ENCODE measurements at regions not wholly inside any gene's neighbourhood (a gene's known extent, or its start where the extent isn't known, plus 50 kb on each side); places are given as distances from the start of the nearest gene placed in this dataset.
"Not testable (repeated sequence)": the region's sequence is repeated elsewhere in the genome, so short reads cannot be mapped to it uniquely, and the experiment has no call there.

- no peak for TF ChIP-seq CTCF (IDR thresholded peaks at IDR 0.05; ENCODE audit: low read depth, low read length)
- no peak overlapping the region for H3K4me3 ChIP-seq (ENCODE audit: low read depth, low read length)
Measured at GRCh38 chr3:152642658-152643057, 192.3 kb upstream of the P2RY1 start.

DNA sequence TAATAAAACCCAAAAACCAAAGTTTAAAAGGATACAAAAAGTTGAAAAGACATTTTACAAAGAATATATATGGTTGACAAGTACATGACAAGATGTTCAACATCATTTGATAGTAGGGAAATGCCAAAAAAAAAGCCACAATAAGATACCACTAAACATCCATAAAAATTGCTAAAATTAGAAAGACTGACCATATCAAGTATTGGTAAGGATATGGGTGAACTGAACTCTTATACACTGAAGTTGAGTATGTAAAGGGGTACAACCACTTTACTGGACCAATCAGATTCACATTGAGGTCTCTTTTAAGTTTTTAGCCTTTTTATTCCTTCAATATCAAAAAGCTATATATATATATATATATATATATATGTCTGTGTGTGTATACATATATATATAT, 190.5 kb upstream of the P2RY1 start:
- H3K4me3 ChIP-seq (ENCODE audit: low read depth, low read length): no peak overlapping the region
- TF ChIP-seq CTCF (IDR thresholded peaks at IDR 0.05; ENCODE audit: low read depth, low read length): no peak

DNA sequence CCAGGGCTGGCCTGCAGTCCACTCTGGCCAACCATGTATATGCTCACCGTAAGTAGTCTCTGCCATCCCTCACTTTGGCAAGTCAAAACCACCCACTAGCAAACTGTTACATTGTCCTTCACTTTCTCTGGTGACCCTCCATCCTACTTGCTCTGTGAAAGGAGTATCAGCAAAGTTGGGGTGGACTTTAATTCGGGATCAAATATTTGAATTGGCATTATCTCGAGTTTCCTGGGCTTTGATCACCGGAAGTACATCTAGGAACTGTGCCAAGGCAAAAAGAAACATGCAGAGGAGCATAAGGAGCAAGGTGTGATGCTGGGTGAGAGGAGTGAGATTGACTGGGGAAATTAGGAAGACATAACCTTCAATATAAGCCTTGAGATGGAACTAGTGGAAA, 188.9 kb upstream of the P2RY1 start:
- no peak overlapping the region for H3K4me3 ChIP-seq (ENCODE audit: low read depth, low read length)
- no peak for TF ChIP-seq CTCF (IDR thresholded peaks at IDR 0.05; ENCODE audit: low read depth, low read length)

DNA sequence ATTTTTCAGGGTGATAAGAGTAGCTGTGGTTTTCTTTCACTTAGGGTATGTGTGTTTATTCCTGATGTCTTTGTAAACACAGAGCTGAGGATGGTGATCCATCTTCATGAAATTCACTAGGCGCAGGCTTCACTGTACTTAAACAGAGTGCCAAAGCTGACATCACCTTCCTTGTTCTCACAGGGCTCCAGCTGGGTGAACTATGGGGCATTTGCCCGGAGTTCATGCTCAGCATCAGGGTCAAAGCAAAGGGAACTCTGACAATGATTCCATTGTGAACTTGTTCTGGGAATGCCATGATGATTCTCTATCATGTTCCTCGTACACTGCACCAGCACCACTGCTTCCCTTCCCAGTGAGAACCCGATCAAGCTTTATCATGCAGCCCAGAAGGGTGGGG, 184.8 kb upstream of the P2RY1 start:
- no peak overlapping the region for H3K4me3 ChIP-seq (ENCODE audit: low read depth, low read length)
- no peak for TF ChIP-seq CTCF (IDR thresholded peaks at IDR 0.05; ENCODE audit: low read depth, low read length)

DNA sequence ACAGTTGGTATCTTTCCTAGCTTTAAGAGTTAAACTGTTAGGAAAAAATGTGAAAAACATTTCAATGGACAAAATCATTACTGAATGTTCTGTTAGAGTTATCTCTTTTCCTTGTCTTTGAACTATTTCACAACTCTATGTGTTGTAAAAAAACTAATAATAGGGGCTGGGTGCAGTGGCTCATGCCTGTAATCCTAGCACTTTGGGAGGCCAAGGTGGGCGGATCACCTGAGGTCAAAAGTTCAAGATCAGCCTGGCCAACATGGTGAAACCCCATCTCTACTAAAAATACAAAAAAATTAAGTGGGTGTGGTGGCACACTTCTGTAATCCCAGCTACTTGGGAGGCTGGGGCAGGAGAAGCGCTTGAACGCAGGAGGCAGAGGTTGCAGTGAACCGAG, 184.0 kb upstream of the P2RY1 start:
- not testable (repeated sequence) for H3K4me3 ChIP-seq (ENCODE audit: low read depth, low read length)

DNA sequence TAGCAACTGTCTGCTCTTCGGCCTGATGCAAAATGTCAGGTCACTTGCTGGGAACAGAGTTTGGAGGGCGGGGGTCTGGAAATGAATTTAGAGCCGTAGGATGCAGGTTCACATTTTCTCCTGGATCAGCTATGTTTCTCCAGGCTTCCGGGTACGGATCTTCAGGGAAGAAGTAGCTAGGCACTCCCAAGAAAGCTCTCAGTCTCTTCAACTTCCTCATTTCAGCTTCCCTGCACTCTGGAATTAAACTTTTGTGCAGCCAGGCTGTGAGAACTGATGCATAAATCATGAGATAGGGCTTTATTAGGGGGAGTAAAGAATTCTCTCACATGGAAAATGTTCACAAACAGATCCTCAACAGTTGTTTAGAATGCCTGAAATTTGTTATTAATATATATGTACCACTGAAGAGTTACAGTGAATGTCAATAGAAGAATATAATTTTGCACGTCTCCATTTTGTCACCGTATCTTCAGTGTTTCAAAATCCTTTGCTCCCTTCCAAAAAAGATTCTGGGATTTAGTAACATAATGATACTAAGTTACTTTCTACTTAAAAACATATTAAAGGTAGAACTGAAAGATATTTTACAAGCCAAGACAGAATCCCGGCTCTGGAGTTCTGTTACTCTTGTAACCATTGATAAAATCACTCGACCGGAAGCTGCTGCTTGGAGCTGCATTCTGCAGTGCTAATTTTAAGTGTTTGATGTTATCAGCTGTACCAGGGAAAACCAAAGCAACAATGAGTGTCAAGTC, 178.5 kb upstream of the P2RY1 start:
- no peak overlapping the region for H3K4me3 ChIP-seq (ENCODE audit: low read depth, low read length)
- no peak for TF ChIP-seq CTCF (IDR thresholded peaks at IDR 0.05; ENCODE audit: low read depth, low read length)

DNA sequence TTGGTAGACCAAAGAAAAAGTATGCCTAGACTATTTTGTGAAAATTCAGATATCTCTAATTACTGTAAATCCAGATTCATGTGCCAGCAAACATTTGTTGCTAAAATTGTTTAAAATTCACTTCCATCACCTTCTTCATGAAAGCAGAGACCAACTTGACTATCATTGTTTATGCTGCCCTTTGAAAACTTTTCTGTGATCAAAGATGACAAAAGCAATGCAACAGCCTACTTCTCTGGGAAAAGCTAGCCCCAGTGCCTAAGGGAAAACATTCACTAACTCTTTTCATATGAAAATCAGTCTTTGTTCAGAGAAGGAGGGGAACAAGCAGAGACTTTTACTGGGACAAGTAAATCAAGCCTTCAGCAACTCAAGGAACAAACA, 178.0 kb upstream of the P2RY1 start:
- TF ChIP-seq CTCF (IDR thresholded peaks at IDR 0.05; ENCODE audit: low read depth, low read length): no peak
- no peak overlapping the region for H3K4me3 ChIP-seq (ENCODE audit: low read depth, low read length)
